PC-9 (cell line): ENCODE measurements at regions not wholly inside any gene's neighbourhood (a gene's known extent, or its start where the extent isn't known, plus 50 kb on each side); places are given as distances from the start of the nearest gene placed in this dataset.

ENCODE experiments used
- BruUV-seq: library from RNA; stranded (reverse); fragments of 400-500 nt; replicated peaks from 2 replicates; lab custom pipeline; 2021; lab: Mats Ljungman, UMichigan
- CTCF ChIA-PET: fragments of 300-600 bp; sonication (Branson Sonifier 250); formaldehyde crosslinking; loops from one replicate; lab custom pipeline; 2022; ENCODE audit warnings: antibody characterized with exemption; lab: Charles Lee
- POLR2A ChIA-PET: fragments of 300-600 bp; sonication (Branson Sonifier 250); formaldehyde crosslinking; loops from one replicate; lab custom pipeline; 2022; ENCODE audit warnings: antibody characterized with exemption; ENCODE audit not compliant: unreplicated experiment; lab: Charles Lee
- DNase-seq, 2 experiments: peaks; one replicate each; pipeline versions ENCODE4 v3.0.0 to v3.0.0-alpha.2; 2015 to 2022; ENCODE audit warnings: mixed read lengths in 1 of 2
- H2AFZ ChIP-seq: fragments of 200-600 bp; sonication (generic); 2 replicates; pipeline ENCODE4 v1.8.1; 2017; ENCODE audit warnings: antibody characterized with exemption
- H3F3A ChIP-seq: fragments of 200-600 bp; sonication (generic); 2 replicates; pipeline ENCODE4 v1.8.1; 2017; ENCODE audit warnings: antibody characterized with exemption, mild to moderate bottlenecking, low read depth; ENCODE audit not compliant: insufficient read depth
- H3K27ac ChIP-seq: fragments of 200-600 bp; sonication (generic); 2 replicates; pipeline ENCODE4 v1.6.1; 2016; ENCODE audit warnings: mixed run types
- H3K27me3 ChIP-seq: fragments of 200-600 bp; sonication (generic); 2 replicates; pipeline ENCODE4 v1.6.1; 2016; ENCODE audit warnings: low read depth, mixed run types; ENCODE audit not compliant: insufficient read depth
- H3K36me3 ChIP-seq: fragments of 200-600 bp; sonication (generic); 2 replicates; pipeline ENCODE4 v1.6.1; 2016; ENCODE audit warnings: low read depth, mixed run types
- H3K4me1 ChIP-seq: fragments of 200-600 bp; sonication (generic); replicated peaks from 2 replicates; pipeline ENCODE4 v1.6.1; 2016; ENCODE audit warnings: mixed run types; ENCODE audit not compliant: insufficient read depth
- H3K4me2 ChIP-seq: fragments of 200-600 bp; sonication (generic); 2 replicates; pipeline ENCODE4 v1.6.1; 2017; ENCODE audit warnings: mixed run types
- H3K4me3 ChIP-seq: fragments of 200-600 bp; sonication (generic); 2 replicates; pipeline ENCODE4 v1.6.1; 2016; ENCODE audit warnings: mixed run types
- H3K79me2 ChIP-seq: fragments of 200-600 bp; sonication (generic); 2 replicates; pipeline ENCODE4 v1.6.1; 2017; ENCODE audit warnings: low read depth, mixed run types
- H3K9me2 ChIP-seq: fragments of 200-600 bp; sonication (generic); 2 replicates; pipeline ENCODE4 v1.8.1; 2017; ENCODE audit warnings: mild to moderate bottlenecking; ENCODE audit not compliant: insufficient read depth
- H3K9me3 ChIP-seq: fragments of 200-600 bp; sonication (generic); 2 replicates; pipeline ENCODE4 v1.8.1; 2016; ENCODE audit warnings: low read depth; ENCODE audit not compliant: insufficient read depth
- H4K20me1 ChIP-seq: fragments of 200-600 bp; sonication (generic); 2 replicates; pipeline ENCODE4 v1.8.1; 2017; ENCODE audit not compliant: insufficient read depth
- EZH2 ChIP-seq: fragments of 200-600 bp; sonication (generic); IDR thresholded peaks from 2 replicates; pipeline ENCODE4 v1.8.0; 2017; ENCODE audit warnings: antibody characterized with exemption, low read depth
- intact Hi-C: fragments of 100-400 bp; cut with micrococcal nuclease; formaldehyde crosslinking; loops from one replicate; pipeline ENCODE4 v1.10.0; 2022; ENCODE audit not compliant: unreplicated experiment
- TF ChIP-seq, protein P1 (sequence below): fragments of 200-600 bp; sonication (generic); conservative IDR thresholded peaks from 2 replicates; pipeline ENCODE4 v1.6.1; 2017; ENCODE audit warnings: mixed run types, antibody characterized with exemption, mild to moderate bottlenecking, moderate library complexity

DNA sequence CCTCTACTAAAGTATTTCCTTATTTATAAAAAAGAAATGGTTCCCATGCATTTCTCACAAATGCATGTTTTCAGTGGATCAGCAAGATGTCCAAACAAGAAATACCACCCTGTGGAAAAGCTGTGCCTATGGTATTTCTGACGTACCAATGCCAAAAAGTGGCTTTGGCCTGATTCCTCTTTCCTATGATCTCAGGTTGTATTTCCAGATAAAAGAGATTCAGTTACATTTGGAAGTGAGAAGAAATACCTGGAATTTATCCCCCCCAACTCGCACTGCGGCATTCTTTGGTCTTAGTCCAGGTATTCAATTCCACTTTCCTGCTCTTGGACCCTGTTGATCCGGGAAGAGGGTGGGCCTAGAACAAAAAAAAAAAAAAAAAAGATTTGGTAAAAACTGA, 815.9 kb upstream of the FRG1 start:
- no peaks in the 10 kb centered on the region for H3K79me2 ChIP-seq
- DNase-seq, result no peak
- no peaks in the 10 kb centered on the region for H3K9me2 ChIP-seq
- no peaks in the 10 kb centered on the region for H3F3A ChIP-seq
- BruUV-seq, result no TSS peak
- H3K4me3 ChIP-seq, result no peak overlapping the region
- intact Hi-C loops, result no loop called here
- ChIA-PET POLR2A (no interaction called here), CTCF (no interaction called here)
- no peak overlapping the region for H3K4me2 ChIP-seq
- no peaks in the 10 kb centered on the region for H3K27me3 ChIP-seq
- no peaks in the 10 kb centered on the region for H4K20me1 ChIP-seq
- TF ChIP-seq EZH2, result no peak
- TF ChIP-seq, protein P1, sequence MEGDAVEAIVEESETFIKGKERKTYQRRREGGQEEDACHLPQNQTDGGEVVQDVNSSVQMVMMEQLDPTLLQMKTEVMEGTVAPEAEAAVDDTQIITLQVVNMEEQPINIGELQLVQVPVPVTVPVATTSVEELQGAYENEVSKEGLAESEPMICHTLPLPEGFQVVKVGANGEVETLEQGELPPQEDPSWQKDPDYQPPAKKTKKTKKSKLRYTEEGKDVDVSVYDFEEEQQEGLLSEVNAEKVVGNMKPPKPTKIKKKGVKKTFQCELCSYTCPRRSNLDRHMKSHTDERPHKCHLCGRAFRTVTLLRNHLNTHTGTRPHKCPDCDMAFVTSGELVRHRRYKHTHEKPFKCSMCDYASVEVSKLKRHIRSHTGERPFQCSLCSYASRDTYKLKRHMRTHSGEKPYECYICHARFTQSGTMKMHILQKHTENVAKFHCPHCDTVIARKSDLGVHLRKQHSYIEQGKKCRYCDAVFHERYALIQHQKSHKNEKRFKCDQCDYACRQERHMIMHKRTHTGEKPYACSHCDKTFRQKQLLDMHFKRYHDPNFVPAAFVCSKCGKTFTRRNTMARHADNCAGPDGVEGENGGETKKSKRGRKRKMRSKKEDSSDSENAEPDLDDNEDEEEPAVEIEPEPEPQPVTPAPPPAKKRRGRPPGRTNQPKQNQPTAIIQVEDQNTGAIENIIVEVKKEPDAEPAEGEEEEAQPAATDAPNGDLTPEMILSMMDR, result no peak
- no peak overlapping the region for H3K27ac ChIP-seq
- H3K4me1 ChIP-seq, result no peaks in the 10 kb centered on the region
- no peak overlapping the region for H2AFZ ChIP-seq
- no peaks in the 10 kb centered on the region for H3K36me3 ChIP-seq
- H3K9me3 ChIP-seq, result no peaks in the 10 kb centered on the region

DNA sequence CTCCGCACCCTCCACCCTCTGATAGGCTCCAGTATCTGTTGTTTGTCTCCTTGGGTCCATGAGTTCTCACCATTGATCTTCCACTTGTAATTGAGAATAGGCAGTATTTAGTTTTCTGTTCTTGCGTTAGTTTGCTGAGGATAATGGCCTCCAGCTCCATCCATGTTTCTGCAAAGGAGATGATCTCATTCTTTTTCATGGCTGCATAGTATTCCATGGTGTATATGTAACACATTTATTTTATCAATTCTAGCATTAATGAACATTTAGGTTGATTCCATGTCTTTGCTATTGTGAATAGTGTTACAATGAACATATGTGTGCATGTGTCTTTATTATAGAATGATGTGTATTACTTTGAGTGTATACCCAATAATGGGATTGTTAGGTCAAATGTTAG, 814.6 kb upstream of the FRG1 start:
- Histone ChIP-seq H4K20me1 (no peaks in the 10 kb centered on the region), H3K4me2 (no peak overlapping the region), H2AFZ (no peak overlapping the region), H3F3A (no peaks in the 10 kb centered on the region), H3K9me3 (no peaks in the 10 kb centered on the region), H3K27ac (no peak overlapping the region), H3K4me1 (no peaks in the 10 kb centered on the region), H3K9me2 (no peaks in the 10 kb centered on the region), H3K27me3 (no peaks in the 10 kb centered on the region), H3K79me2 (no peaks in the 10 kb centered on the region), H3K4me3 (no peak overlapping the region), H3K36me3 (no peaks in the 10 kb centered on the region)
- DNase-seq, result no peak
- intact Hi-C loops, result no loop called here
- TF ChIP-seq EZH2, result no peak
- TF ChIP-seq, protein P1, result no peak
- CTCF ChIA-PET, result no interaction called here
- BruUV-seq, result no TSS peak
- POLR2A ChIA-PET, result no interaction called here

DNA sequence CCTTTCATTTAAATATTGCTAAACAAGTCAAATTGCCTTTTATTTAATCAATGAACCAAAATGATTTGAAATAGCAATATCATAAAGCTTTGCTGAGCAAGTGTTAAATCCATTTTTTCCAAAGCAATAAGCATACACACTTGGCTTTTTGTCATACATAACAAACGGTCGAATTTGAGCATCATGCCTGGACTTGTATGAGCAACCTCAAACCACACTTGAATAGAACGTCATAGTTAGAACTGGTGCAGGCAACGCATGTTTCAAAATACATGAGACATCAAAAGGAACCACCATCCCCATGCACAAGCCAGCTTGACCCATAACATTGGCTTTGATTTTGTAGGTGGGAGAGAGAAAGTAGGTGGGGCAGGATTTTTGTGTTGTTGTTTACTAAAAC, 812.3 kb upstream of the FRG1 start:
- TF ChIP-seq, protein P1, result no peak
- no peak for TF ChIP-seq EZH2
- Histone ChIP-seq H3K9me3 (no peaks in the 10 kb centered on the region), H3K36me3 (no peaks in the 10 kb centered on the region), H3K79me2 (no peaks in the 10 kb centered on the region), H3K9me2 (no peaks in the 10 kb centered on the region), H3K4me2 (no peak overlapping the region), H3K27ac (no peak overlapping the region), H3F3A (no peaks in the 10 kb centered on the region), H3K4me1 (no peaks in the 10 kb centered on the region), H3K27me3 (no peaks in the 10 kb centered on the region), H2AFZ (no peak overlapping the region), H4K20me1 (no peaks in the 10 kb centered on the region), H3K4me3 (no peak overlapping the region)
- intact Hi-C loops, result no loop called here
- no peak for DNase-seq
- ChIA-PET POLR2A (no interaction called here), CTCF (no interaction called here)
- no TSS peak for BruUV-seq
